ENCODE measurements at regions not wholly inside any gene's neighbourhood (a gene's known extent, or its start where the extent isn't known, plus 50 kb on each side); places are given as distances from the start of the nearest gene placed in this dataset.
"Not testable (repeated sequence)": the region's sequence is repeated elsewhere in the genome, so short reads cannot be mapped to it uniquely, and the experiment has no call there.

GRCh38 chr1:163591131-163591530 lies 269.4 kb downstream of the NUF2 start:
- not testable (repeated sequence) for H3K27me3 ChIP-seq (ENCODE audit: insufficient read depth, low read depth, low read length); H3F3A ChIP-seq (ENCODE audit: insufficient read depth, low read length, poor library complexity, severe bottlenecking); H3K9me3 ChIP-seq (ENCODE audit: low read length); H3K4me2 ChIP-seq (ENCODE audit: low read length); H2AFZ ChIP-seq (ENCODE audit: low read depth, low read length); H3K9ac ChIP-seq (ENCODE audit: low read length); H3K36me3 ChIP-seq (ENCODE audit: insufficient read depth, low read length); H3K9me2 ChIP-seq (ENCODE audit: insufficient read depth, low read length); H3K4me3 ChIP-seq (ENCODE audit: low read length); H3K27ac ChIP-seq (ENCODE audit: low read length); H4K20me1 ChIP-seq (ENCODE audit: insufficient read depth); H3K79me2 ChIP-seq (replicated peaks; ENCODE audit: insufficient read depth, low read length)

- not testable (repeated sequence) for H3K79me2 ChIP-seq (replicated peaks; ENCODE audit: insufficient read depth, low read length); H3K27me3 ChIP-seq (ENCODE audit: insufficient read depth, low read depth, low read length); H4K20me1 ChIP-seq (ENCODE audit: insufficient read depth); H3K4me3 ChIP-seq (ENCODE audit: low read length); H3K9ac ChIP-seq (ENCODE audit: low read length); H2AFZ ChIP-seq (ENCODE audit: low read depth, low read length); H3K27ac ChIP-seq (ENCODE audit: low read length); H3K4me2 ChIP-seq (ENCODE audit: low read length); H3F3A ChIP-seq (ENCODE audit: insufficient read depth, low read length, poor library complexity, severe bottlenecking); H3K36me3 ChIP-seq (ENCODE audit: insufficient read depth, low read length); H3K9me2 ChIP-seq (ENCODE audit: insufficient read depth, low read length); H3K9me3 ChIP-seq (ENCODE audit: low read length)
Observed at GRCh38 chr1:163592623-163593022, 270.9 kb downstream of the NUF2 start.

- H3K9me2 ChIP-seq (ENCODE audit: insufficient read depth, low read length); H3K79me2 ChIP-seq (replicated peaks; ENCODE audit: insufficient read depth, low read length); H3K36me3 ChIP-seq (ENCODE audit: insufficient read depth, low read length); H3K27ac ChIP-seq (ENCODE audit: low read length); H3K4me2 ChIP-seq (ENCODE audit: low read length); H2AFZ ChIP-seq (ENCODE audit: low read depth, low read length); H3K27me3 ChIP-seq (ENCODE audit: insufficient read depth, low read depth, low read length); H3K9ac ChIP-seq (ENCODE audit: low read length); H3K9me3 ChIP-seq (ENCODE audit: low read length); H3K4me3 ChIP-seq (ENCODE audit: low read length); H3F3A ChIP-seq (ENCODE audit: insufficient read depth, low read length, poor library complexity, severe bottlenecking); H4K20me1 ChIP-seq (ENCODE audit: insufficient read depth): not testable (repeated sequence)
Observed at GRCh38 chr1:163596106-163596505, 274.4 kb downstream of the NUF2 start.

GRCh38 chr1:163596541-163597258 lies 274.9 kb downstream of the NUF2 start:
- TF ChIP-seq REST (IDR thresholded peaks at IDR 0.05; ENCODE audit: borderline replicate concordance) (no peak), POLR2AphosphoS5 (IDR thresholded peaks at IDR 0.05) (no peak), EZH2 (IDR thresholded peaks at IDR 0.05; ENCODE audit: borderline replicate concordance, insufficient read depth, low read length, poor library complexity, severe bottlenecking) (no peak), MXI1 (conservative IDR thresholded peaks at IDR 0.05; ENCODE audit: poor library complexity, severe bottlenecking) (no peak), CTCF (IDR thresholded peaks at IDR 0.05; ENCODE audit: poor library complexity, severe bottlenecking) (no peak), RAD21 (conservative IDR thresholded peaks at IDR 0.05) (no peak), EP300 (conservative IDR thresholded peaks at IDR 0.05; ENCODE audit: poor library complexity, severe bottlenecking) (no peak), SMC3 (conservative IDR thresholded peaks at IDR 0.05; ENCODE audit: poor library complexity) (no peak), TAF1 (IDR thresholded peaks at IDR 0.05; ENCODE audit: low read depth) (no peak)
- Histone ChIP-seq H3K9ac (ENCODE audit: low read length) (no peak overlapping the region), H4K20me1 (ENCODE audit: insufficient read depth) (no peaks in the 10 kb centered on the region), H3K4me2 (ENCODE audit: low read length) (no peak overlapping the region), H3F3A (ENCODE audit: insufficient read depth, low read length, poor library complexity, severe bottlenecking) (no peaks in the 10 kb centered on the region), H3K79me2 (replicated peaks; ENCODE audit: insufficient read depth, low read length) (no peaks in the 10 kb centered on the region), H3K27ac (ENCODE audit: low read length) (no peak overlapping the region), H3K9me2 (ENCODE audit: insufficient read depth, low read length) (no peaks in the 10 kb centered on the region), H3K36me3 (ENCODE audit: insufficient read depth, low read length) (no peaks in the 10 kb centered on the region), H2AFZ (ENCODE audit: low read depth, low read length) (no peak overlapping the region), H3K9me3 (ENCODE audit: low read length) (no peaks in the 10 kb centered on the region), H3K27me3 (ENCODE audit: insufficient read depth, low read depth, low read length) (no peaks in the 10 kb centered on the region), H3K4me3 (ENCODE audit: low read length) (no peak overlapping the region)

Data from neural cell (in vitro differentiated cells).